Neuronal stem cell (in vitro differentiated cells): ENCODE measurements at regions not wholly inside any gene's neighbourhood (a gene's known extent, or its start where the extent isn't known, plus 50 kb on each side); places are given as distances from the start of the nearest gene placed in this dataset.

Experiments used
- DNase-seq: peaks from one replicate; pipeline ENCODE4 v3.0.0-alpha.2; 2013; ENCODE audit warnings: low spot score
- H2AFZ ChIP-seq: one replicate; pipeline ENCODE4 v1.6.1; 2013; ENCODE audit warnings: mild to moderate bottlenecking, low read length, inconsistent platforms
- H2AK5ac ChIP-seq: 2 replicates; pipeline ENCODE4 v1.6.1; 2013; ENCODE audit warnings: low read depth, mild to moderate bottlenecking, inconsistent platforms, low read length, moderate library complexity, mixed read lengths
- H2BK120ac ChIP-seq: 2 replicates; pipeline ENCODE4 v1.6.1; 2013; ENCODE audit warnings: low read depth, mild to moderate bottlenecking, inconsistent platforms, low read length, moderate library complexity, mixed read lengths
- H2BK12ac ChIP-seq: one replicate; pipeline ENCODE4 v1.6.1; 2013; ENCODE audit warnings: low read length, inconsistent platforms
- H2BK15ac ChIP-seq: 2 replicates; pipeline ENCODE4 v1.6.1; 2013; ENCODE audit warnings: mild to moderate bottlenecking, low read length, inconsistent platforms, mixed read lengths
- H2BK5ac ChIP-seq: one replicate; pipeline ENCODE4 v1.6.1; 2013; ENCODE audit warnings: inconsistent platforms, mild to moderate bottlenecking, low read length, moderate library complexity
- H3K14ac ChIP-seq: one replicate; pipeline ENCODE4 v1.6.1; 2013; ENCODE audit warnings: low read length, inconsistent platforms
- H3K18ac ChIP-seq: 2 replicates; pipeline ENCODE4 v1.6.1; 2013; ENCODE audit warnings: low read length, inconsistent platforms
- H3K23ac ChIP-seq: 2 replicates; pipeline ENCODE4 v1.6.1; 2013; ENCODE audit warnings: low read depth, mild to moderate bottlenecking, mixed read lengths, low read length, inconsistent platforms; ENCODE audit not compliant: poor library complexity
- H3K27ac ChIP-seq: replicated peaks from 3 replicates; pipeline ENCODE4 v1.5.1; 2013; ENCODE audit warnings: low read length, inconsistent platforms
- H3K27me3 ChIP-seq, 3 experiments: 2 replicates each; pipeline ENCODE4 v1.6.1; 2013; ENCODE audit warnings: low read length in 3 of 3, mild to moderate bottlenecking in 2 of 3, inconsistent platforms in 1 of 3, low read depth in 1 of 3, mixed read lengths in 1 of 3, moderate library complexity in 1 of 3; ENCODE audit not compliant: control insufficient read depth in 3 of 3, insufficient read depth in 3 of 3
- H3K36me3 ChIP-seq, 2 donors: replicated peaks in 1 of 2; 2 replicates each; pipeline ENCODE4 v1.6.1; 2013; ENCODE audit warnings: low read length in 2 of 2; ENCODE audit not compliant: control insufficient read depth in 2 of 2, insufficient read depth in 2 of 2
- H3K4ac ChIP-seq: 2 replicates; pipeline ENCODE4 v1.6.1; 2013; ENCODE audit warnings: inconsistent platforms, mild to moderate bottlenecking, low read length, moderate library complexity
- H3K4me1 ChIP-seq, 2 donors: 1 replicate in 1 of 2; 2 replicates in 1 of 2; pipeline ENCODE4 v1.6.1; 2013; ENCODE audit warnings: low read length in 2 of 2, low read depth in 1 of 2; ENCODE audit not compliant: control insufficient read depth in 2 of 2, insufficient read depth in 1 of 2
- H3K4me2 ChIP-seq: one replicate; pipeline ENCODE4 v1.6.1; 2013; ENCODE audit warnings: mild to moderate bottlenecking, low read length, inconsistent platforms; ENCODE audit not compliant: insufficient read depth, poor library complexity, severe bottlenecking
- H3K4me3 ChIP-seq, 2 donors: 2 replicates each; pipeline ENCODE4 v1.5.1; 2013; ENCODE audit warnings: low read length in 2 of 2, mild to moderate bottlenecking in 2 of 2, inconsistent platforms in 1 of 2, moderate library complexity in 1 of 2
- H3K79me1 ChIP-seq: one replicate; pipeline ENCODE4 v1.6.1; 2013; ENCODE audit warnings: low read depth, mild to moderate bottlenecking, inconsistent platforms, low read length, moderate library complexity
- H3K9ac ChIP-seq: one replicate; pipeline ENCODE4 v1.6.1; 2013; ENCODE audit warnings: mild to moderate bottlenecking, low read depth, low read length, inconsistent platforms; ENCODE audit not compliant: poor library complexity
- H3K9me3 ChIP-seq, 2 donors: replicated peaks in 1 of 2; 2 replicates each; pipeline versions ENCODE3 to v1.6.1; 2013; ENCODE audit warnings: low read length in 2 of 2, mild to moderate bottlenecking in 2 of 2, inconsistent platforms in 1 of 2, low read depth in 1 of 2, mixed read lengths in 1 of 2, moderate library complexity in 1 of 2; ENCODE audit not compliant: control insufficient read depth in 2 of 2, insufficient read depth in 1 of 2
- H4K8ac ChIP-seq: one replicate; pipeline ENCODE4 v1.6.1; 2013; ENCODE audit warnings: low read depth, mild to moderate bottlenecking, inconsistent platforms, low read length, moderate library complexity
- H4K91ac ChIP-seq: one replicate; pipeline ENCODE4 v1.6.1; 2013; ENCODE audit warnings: low read length, low read depth, mild to moderate bottlenecking, inconsistent platforms; ENCODE audit not compliant: poor library complexity
- WGBS, 2 donors: extraction: QIAGEN DNeasy Blood & Tissue Kit; methylation state at CpG; one replicate each; pipeline ENCODE4 v1.1.7; 2013; ENCODE audit warnings: missing lambda C conversion rate in 2 of 2, mixed read lengths in 1 of 2; ENCODE audit not compliant: insufficient read length in 2 of 2, insufficient replicate concordance in 1 of 2; ENCODE audit errors: extremely low coverage in 2 of 2; 5-methylcytosine and 5-hydroxymethylcytosine counted together

GRCh38 chr6:147048930-147049329, 155.3 kb upstream of the STXBP5 start:
- H3K79me1 ChIP-seq: no peaks in the 10 kb centered on the region
- no CpG with 5 or more reads among the region's 3 CpGs for WGBS, 2 donors
- H3K4ac ChIP-seq: no peak overlapping the region
- H2BK120ac ChIP-seq: no peak overlapping the region
- no peak overlapping the region for H3K18ac ChIP-seq
- H3K36me3 ChIP-seq: no peaks in the 10 kb centered on the region
- H3K4me3 ChIP-seq: no peak overlapping the region
- no peak overlapping the region for H2BK5ac ChIP-seq
- no peak overlapping the region for H4K8ac ChIP-seq
- no peaks in the 10 kb centered on the region for H3K27me3 ChIP-seq
- no peak overlapping the region for H2BK12ac ChIP-seq
- H2AK5ac ChIP-seq: no peak overlapping the region
- H2AFZ ChIP-seq: no peak overlapping the region
- no peak overlapping the region for H3K4me2 ChIP-seq
- no peak overlapping the region for H3K14ac ChIP-seq
- H2BK15ac ChIP-seq: no peak overlapping the region
- no peak for DNase-seq
- no peak overlapping the region for H3K27ac ChIP-seq
- H3K9ac ChIP-seq: no peak overlapping the region
- H4K91ac ChIP-seq: no peak overlapping the region
- peaks cover 0 to 5% of the 10 kb centered on the region in 2 donors for H3K4me1 ChIP-seq
- H3K23ac ChIP-seq: no peak overlapping the region
- H3K9me3 ChIP-seq: peaks cover 0 to 8% of the 10 kb centered on the region in 2 donors

- Histone ChIP-seq H2BK5ac (no peak overlapping the region), H3K36me3 (no peaks in the 10 kb centered on the region), H2AK5ac (no peak overlapping the region), H3K27me3 (no peaks in the 10 kb centered on the region), H3K4me2 (no peak overlapping the region), H3K14ac (no peak overlapping the region), H3K18ac (no peak overlapping the region), H3K4me1 (peaks cover 0 to 5% of the 10 kb centered on the region in 2 donors), H3K9ac (no peak overlapping the region), H4K91ac (no peak overlapping the region), H2AFZ (no peak overlapping the region), H3K27ac (no peak overlapping the region), H3K4ac (no peak overlapping the region), H4K8ac (no peak overlapping the region), H3K4me3 (no peak overlapping the region), H2BK12ac (no peak overlapping the region), H3K9me3 (no peaks in the 10 kb centered on the region), H3K79me1 (no peaks in the 10 kb centered on the region), H2BK120ac (no peak overlapping the region), H2BK15ac (no peak overlapping the region), H3K23ac (no peak overlapping the region)
- no CpG with 5 or more reads among the region's 2 CpGs for WGBS, 2 donors
- DNase-seq: no peak
Observed at GRCh38 chr6:147053311-147053921, 150.8 kb upstream of the STXBP5 start.

- Histone ChIP-seq H3K36me3 (no peaks in the 10 kb centered on the region), H3K9ac (no peak overlapping the region), H3K18ac (no peak overlapping the region), H3K27ac (no peak overlapping the region), H3K79me1 (no peaks in the 10 kb centered on the region), H3K9me3 (no peaks in the 10 kb centered on the region), H3K4me1 (peaks cover 0 to 5% of the 10 kb centered on the region in 2 donors), H3K4ac (no peak overlapping the region), H2BK5ac (no peak overlapping the region), H2AFZ (no peak overlapping the region), H2BK120ac (no peak overlapping the region), H3K27me3 (no peaks in the 10 kb centered on the region), H2BK15ac (no peak overlapping the region), H2AK5ac (no peak overlapping the region), H3K23ac (no peak overlapping the region), H3K4me2 (no peak overlapping the region), H2BK12ac (no peak overlapping the region), H4K91ac (no peak overlapping the region), H4K8ac (no peak overlapping the region), H3K4me3 (no peak overlapping the region), H3K14ac (no peak overlapping the region)
- DNase-seq: no peak
- WGBS, 2 donors: no CpG with 5 or more reads among the region's 3 CpGs
Observed at GRCh38 chr6:147054158-147054557, 150.1 kb upstream of the STXBP5 start.

- no peak overlapping the region for H3K9ac ChIP-seq
Observed at GRCh38 chr6:147054871-147055270, 149.3 kb upstream of the STXBP5 start.

More at GRCh38 chr6:147054871-147055270, 149.3 kb upstream of the STXBP5 start:
- no peaks in the 10 kb centered on the region for H3K27me3 ChIP-seq
- no peak overlapping the region for H3K4me2 ChIP-seq
- H3K79me1 ChIP-seq: no peaks in the 10 kb centered on the region
- no peak overlapping the region for H3K4ac ChIP-seq
- H3K27ac ChIP-seq: no peak overlapping the region
- H3K36me3 ChIP-seq: no peaks in the 10 kb centered on the region
- no peak overlapping the region for H2BK120ac ChIP-seq
- H3K14ac ChIP-seq: no peak overlapping the region
- no peak for DNase-seq
- no CpG with 5 or more reads among the region's 3 CpGs for whole genome bisulfite sequencing, 2 donors
- no peak overlapping the region for H2BK12ac ChIP-seq
- H2BK15ac ChIP-seq: no peak overlapping the region
- H2BK5ac ChIP-seq: no peak overlapping the region
- H4K91ac ChIP-seq: no peak overlapping the region
- no peak overlapping the region for H3K23ac ChIP-seq
- H2AK5ac ChIP-seq: no peak overlapping the region
- H2AFZ ChIP-seq: no peak overlapping the region
- peaks cover 0 to 5% of the 10 kb centered on the region in 2 donors for H3K4me1 ChIP-seq
- H3K18ac ChIP-seq: no peak overlapping the region
- no peak overlapping the region for H4K8ac ChIP-seq
- no peaks in the 10 kb centered on the region for H3K9me3 ChIP-seq
- no peak overlapping the region for H3K4me3 ChIP-seq
